Epithelial cell of proximal tubule (primary cell): ENCODE measurements at regions not wholly inside any gene's neighbourhood (a gene's known extent, or its start where the extent isn't known, plus 50 kb on each side); places are given as distances from the start of the nearest gene placed in this dataset.

Source experiments
- DNase-seq: peaks from one replicate; pipeline ENCODE4 v3.0.0-alpha.2; 2011; ENCODE audit warnings: low read depth
- H3K4me3 ChIP-seq: 2 replicates; pipeline ENCODE4 v1.5.1; 2011; ENCODE audit warnings: low read depth, mild to moderate bottlenecking, low read length
- TF ChIP-seq, protein P1 (sequence below): conservative IDR thresholded peaks from 2 replicates; pipeline ENCODE4 v1.5.1; 2012; ENCODE audit warnings: low read depth, mild to moderate bottlenecking, low read length

DNA sequence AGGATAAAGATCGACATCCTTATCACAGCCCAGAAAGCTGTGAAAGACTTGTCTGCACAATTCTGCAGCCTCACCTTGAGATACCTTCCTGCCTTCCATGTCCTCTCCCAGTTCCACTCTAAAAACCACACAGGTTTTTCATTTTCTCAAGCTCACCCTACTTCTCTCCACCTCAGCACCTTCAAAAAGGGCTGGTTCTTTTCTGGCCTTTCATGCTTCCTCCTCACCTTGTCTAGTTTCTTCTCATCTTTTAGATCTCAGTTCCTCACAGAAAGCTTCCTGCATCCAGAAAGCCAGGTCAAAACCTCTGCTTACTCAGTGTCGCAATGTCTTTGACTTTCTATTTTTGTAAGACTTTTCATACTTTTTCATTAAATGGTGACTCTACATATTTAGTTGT is 140.2 kb upstream of the STT3B start:
- H3K4me3 ChIP-seq, result no peak overlapping the region
- no peak for DNase-seq
- TF ChIP-seq, protein P1, sequence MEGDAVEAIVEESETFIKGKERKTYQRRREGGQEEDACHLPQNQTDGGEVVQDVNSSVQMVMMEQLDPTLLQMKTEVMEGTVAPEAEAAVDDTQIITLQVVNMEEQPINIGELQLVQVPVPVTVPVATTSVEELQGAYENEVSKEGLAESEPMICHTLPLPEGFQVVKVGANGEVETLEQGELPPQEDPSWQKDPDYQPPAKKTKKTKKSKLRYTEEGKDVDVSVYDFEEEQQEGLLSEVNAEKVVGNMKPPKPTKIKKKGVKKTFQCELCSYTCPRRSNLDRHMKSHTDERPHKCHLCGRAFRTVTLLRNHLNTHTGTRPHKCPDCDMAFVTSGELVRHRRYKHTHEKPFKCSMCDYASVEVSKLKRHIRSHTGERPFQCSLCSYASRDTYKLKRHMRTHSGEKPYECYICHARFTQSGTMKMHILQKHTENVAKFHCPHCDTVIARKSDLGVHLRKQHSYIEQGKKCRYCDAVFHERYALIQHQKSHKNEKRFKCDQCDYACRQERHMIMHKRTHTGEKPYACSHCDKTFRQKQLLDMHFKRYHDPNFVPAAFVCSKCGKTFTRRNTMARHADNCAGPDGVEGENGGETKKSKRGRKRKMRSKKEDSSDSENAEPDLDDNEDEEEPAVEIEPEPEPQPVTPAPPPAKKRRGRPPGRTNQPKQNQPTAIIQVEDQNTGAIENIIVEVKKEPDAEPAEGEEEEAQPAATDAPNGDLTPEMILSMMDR, result no peak

GRCh38 chr3:31399271-31399670 is 133.5 kb upstream of the STT3B start:
- TF ChIP-seq, protein P1, result no peak
- DNase-seq, result no peak
- no peak overlapping the region for H3K4me3 ChIP-seq

GRCh38 chr3:31402117-31402516 is 130.6 kb upstream of the STT3B start:
- TF ChIP-seq, protein P1, result no peak
- H3K4me3 ChIP-seq, result no peak overlapping the region
- DNase-seq, result no peak

GRCh38 chr3:31403197-31403596 is 129.5 kb upstream of the STT3B start:
- DNase-seq, result no peak
- TF ChIP-seq, protein P1, result no peak
- no peak overlapping the region for H3K4me3 ChIP-seq

DNA sequence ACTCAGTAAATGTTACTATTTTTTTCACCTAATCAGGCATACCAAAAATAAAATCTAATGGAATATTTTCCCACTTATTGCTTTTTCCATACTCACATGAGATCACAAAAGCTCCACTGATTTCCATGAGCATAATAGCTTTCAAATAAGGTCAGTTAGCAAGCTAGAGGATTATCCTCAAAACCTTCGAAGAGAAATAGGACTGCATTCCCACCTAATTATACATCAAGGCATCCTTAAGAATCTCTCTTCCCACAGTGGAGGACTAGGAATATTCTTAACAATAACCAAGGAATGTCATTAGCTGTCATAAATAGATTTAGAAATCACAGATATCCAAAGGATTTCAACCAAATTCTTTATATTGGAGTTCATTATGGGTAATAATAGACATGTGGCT is 127.9 kb upstream of the STT3B start:
- no peak for DNase-seq
- H3K4me3 ChIP-seq, result no peak overlapping the region
- TF ChIP-seq, protein P1, result no peak

DNA sequence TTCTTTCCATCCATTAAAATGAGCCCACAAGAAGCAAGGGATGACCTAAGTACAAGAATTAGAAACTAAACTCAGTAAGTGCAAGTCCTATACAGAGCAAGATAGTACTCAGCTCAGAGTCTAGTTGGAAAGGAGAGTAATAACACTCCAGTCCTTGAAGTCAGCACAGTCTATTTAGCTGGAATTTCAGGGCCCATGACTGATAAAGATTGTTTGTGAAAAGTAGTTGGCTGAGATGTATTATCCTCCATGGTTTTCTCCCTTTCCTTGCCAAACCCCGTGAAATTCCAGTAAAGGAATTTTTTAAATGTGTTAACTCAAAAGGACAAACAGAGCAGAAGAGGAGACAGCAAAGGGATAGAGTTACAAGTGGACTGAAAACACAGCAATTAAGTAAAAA is 127.2 kb upstream of the STT3B start:
- no peak for DNase-seq
- H3K4me3 ChIP-seq, result no peak overlapping the region
- TF ChIP-seq, protein P1, result no peak

DNA sequence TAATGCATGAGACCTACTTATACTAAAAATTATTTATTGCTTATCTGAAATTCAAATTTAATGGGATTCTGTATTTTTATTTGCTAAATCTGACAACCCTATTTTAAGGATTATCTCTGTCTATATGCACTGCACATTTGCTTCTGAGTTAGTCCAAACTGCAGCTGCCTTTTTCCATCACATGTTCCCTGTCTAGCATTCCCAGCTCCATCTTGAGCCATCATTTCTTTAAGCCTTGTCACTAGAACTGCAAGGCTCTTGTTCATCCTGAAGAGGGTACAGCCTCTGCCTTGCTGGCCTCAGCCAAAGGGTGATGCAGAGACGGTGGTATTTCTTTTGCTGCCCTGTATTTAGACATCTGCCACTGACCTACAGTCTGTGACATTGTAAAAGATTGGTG is 125.8 kb upstream of the STT3B start:
- TF ChIP-seq, protein P1, result no peak
- DNase-seq, result no peak
- H3K4me3 ChIP-seq, result no peak overlapping the region
